Upper lobe of right lung (tissue), 1 donor: ENCODE measurements at regions not wholly inside any gene's neighbourhood (a gene's known extent, or its start where the extent isn't known, plus 50 kb on each side); places are given as distances from the start of the nearest gene placed in this dataset.

Source experiments
- ATAC-seq: fragments of 200-7000 bp; cut with Tn5 transposase; one replicate; pipeline ENCODE4 v1.9.1; 2020; ENCODE audit warnings: mild to moderate bottlenecking, moderate library complexity
- DNase-seq: peaks from one replicate; pipeline ENCODE4 v3.0.0-alpha.2; 2020
- H3K27ac ChIP-seq: fragments of 200-600 bp; one replicate; pipeline ENCODE4 v1.8.0; 2022
- H3K27me3 ChIP-seq: fragments of 200-600 bp; one replicate; pipeline ENCODE4 v1.8.0; 2022; ENCODE audit warnings: mild to moderate bottlenecking
- H3K36me3 ChIP-seq: fragments of 200-600 bp; one replicate; pipeline ENCODE4 v1.8.0; 2022
- H3K4me1 ChIP-seq: fragments of 200-600 bp; one replicate; pipeline ENCODE4 v1.8.0; 2022
- H3K4me3 ChIP-seq: fragments of 200-600 bp; one replicate; pipeline ENCODE4 v1.8.0; 2022; ENCODE audit warnings: mild to moderate bottlenecking
- H3K9me3 ChIP-seq: fragments of 200-600 bp; one replicate; pipeline ENCODE4 v1.8.0; 2022
- intact Hi-C: fragments of 100-400 bp; cut with DNase I; formaldehyde crosslinking; loops from one replicate; pipeline ENCODE4 v1.11.0; 2022
- TF ChIP-seq, protein P1 (sequence below): fragments of 200-600 bp; IDR thresholded peaks from one replicate; pipeline ENCODE4 v1.8.0; 2022; ENCODE audit warnings: antibody characterized with exemption
- donor health status: DM: no; HTN: yes; CAD: no; lungs with severe emphysema.

DNA sequence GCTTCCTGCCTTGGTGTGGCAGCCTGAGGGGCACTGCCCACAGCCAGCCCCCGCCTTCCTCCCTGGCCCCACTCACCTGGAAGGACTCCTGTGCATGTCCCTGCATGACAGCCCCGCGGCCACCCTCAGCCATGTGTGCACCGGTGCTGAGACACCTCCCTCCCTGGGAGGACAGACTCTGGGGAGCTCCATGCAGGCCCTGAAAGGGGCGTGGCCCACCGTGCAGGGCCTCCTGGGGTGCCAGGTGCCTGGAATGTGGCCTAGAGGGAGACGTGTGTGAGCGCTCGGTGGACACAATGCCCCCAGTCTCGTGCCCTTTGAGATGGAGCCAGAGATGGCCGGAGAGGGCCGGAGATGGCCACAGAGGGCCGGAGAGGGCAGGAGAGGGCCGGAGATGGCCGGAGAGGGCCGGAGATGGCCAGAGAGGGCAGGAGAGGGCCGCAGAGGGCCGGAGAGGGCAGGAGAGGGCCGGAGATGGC lies 59.1 kb upstream of the PPP2R2D start:
- no peaks in the 10 kb centered on the region for H3K9me3 ChIP-seq
- H3K27me3 ChIP-seq: no peaks in the 10 kb centered on the region
- intact Hi-C loops: no loop called here
- no peak overlapping the region for H3K4me3 ChIP-seq
- H3K4me1 ChIP-seq: no peaks in the 10 kb centered on the region
- H3K27ac ChIP-seq: no peak overlapping the region
- DNase-seq: no peak
- TF ChIP-seq, protein P1, sequence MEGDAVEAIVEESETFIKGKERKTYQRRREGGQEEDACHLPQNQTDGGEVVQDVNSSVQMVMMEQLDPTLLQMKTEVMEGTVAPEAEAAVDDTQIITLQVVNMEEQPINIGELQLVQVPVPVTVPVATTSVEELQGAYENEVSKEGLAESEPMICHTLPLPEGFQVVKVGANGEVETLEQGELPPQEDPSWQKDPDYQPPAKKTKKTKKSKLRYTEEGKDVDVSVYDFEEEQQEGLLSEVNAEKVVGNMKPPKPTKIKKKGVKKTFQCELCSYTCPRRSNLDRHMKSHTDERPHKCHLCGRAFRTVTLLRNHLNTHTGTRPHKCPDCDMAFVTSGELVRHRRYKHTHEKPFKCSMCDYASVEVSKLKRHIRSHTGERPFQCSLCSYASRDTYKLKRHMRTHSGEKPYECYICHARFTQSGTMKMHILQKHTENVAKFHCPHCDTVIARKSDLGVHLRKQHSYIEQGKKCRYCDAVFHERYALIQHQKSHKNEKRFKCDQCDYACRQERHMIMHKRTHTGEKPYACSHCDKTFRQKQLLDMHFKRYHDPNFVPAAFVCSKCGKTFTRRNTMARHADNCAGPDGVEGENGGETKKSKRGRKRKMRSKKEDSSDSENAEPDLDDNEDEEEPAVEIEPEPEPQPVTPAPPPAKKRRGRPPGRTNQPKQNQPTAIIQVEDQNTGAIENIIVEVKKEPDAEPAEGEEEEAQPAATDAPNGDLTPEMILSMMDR: no peak
- ATAC-seq: peak; percentile 18
- no peaks in the 10 kb centered on the region for H3K36me3 ChIP-seq

DNA sequence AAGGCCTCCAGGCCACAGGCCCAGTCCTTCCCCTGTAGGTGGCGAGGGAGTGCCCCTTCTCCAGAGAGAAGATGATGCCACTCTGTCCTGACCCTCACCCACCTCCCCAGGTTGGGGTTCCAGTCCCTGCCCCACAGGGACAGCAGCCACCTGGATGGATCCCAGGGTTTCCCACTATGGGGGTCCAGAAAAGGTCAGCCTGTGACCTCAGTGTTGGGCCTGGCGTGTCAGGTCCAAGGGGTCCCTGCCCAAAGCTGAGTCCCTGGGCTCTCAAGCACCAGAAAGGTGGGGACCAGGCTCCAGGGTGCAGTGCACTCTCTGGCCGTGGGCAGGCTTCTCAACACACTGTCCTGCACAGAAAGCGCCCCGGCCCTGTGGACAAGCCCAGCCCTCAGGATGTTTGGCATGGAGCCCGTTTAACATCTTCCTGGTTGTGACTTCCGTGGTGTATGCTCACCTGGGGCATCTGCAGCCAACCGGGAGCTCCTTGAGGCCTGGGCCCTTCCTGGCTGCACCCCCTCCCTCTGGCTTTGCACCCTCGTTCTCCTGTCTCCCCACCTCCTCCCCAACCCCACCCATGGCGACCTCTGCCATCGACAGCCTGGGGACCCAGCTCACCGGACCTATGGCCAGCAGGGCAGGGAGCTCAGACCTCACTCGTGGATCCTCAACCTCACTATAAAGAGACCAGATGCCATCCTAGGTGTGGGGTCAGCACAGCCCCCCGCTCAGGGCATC lies 58.3 kb upstream of the PPP2R2D start:
- TF ChIP-seq, protein P1: no peak
- ATAC-seq (peak; percentile 12), DNase-seq (peak; percentile 33)
- H3K4me1 ChIP-seq: no peaks in the 10 kb centered on the region
- intact Hi-C loops: no loop called here
- H3K9me3 ChIP-seq: no peaks in the 10 kb centered on the region
- H3K36me3 ChIP-seq: no peaks in the 10 kb centered on the region
- H3K4me3 ChIP-seq: no peak overlapping the region
- H3K27me3 ChIP-seq: no peaks in the 10 kb centered on the region
- H3K27ac ChIP-seq: no peak overlapping the region

DNA sequence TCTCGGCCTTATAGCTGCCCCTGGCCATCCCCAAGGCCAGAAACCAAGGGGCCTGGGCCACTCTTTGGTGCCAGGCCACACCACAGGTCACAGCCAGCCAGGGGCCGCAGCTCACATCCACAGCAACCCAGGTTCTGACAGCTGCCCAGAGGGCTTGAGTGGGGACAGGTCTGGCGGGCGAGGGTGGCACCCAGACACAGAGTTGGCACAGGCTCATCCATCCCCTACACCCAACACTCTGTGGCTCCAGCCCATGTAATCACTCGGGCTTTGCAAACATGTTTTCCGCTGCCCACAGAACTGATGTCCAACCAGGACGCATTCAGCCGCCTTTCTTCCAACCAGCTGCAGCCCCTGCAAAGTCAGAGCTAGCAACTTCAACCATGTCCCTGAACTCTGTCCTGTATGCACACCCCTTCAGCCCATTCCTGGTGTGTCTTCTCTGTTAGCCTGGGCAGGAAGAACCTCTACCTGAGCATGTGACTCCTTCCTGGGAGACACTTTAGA lies 57.7 kb upstream of the PPP2R2D start:
- peak; percentile 52 for DNase-seq
- intact Hi-C loops: no loop called here
- Histone ChIP-seq H3K36me3 (no peaks in the 10 kb centered on the region), H3K4me3 (no peak overlapping the region), H3K27ac (no peak overlapping the region), H3K9me3 (no peaks in the 10 kb centered on the region), H3K27me3 (no peaks in the 10 kb centered on the region), H3K4me1 (no peaks in the 10 kb centered on the region)
- no peak for ATAC-seq
- TF ChIP-seq, protein P1: no peak

DNA sequence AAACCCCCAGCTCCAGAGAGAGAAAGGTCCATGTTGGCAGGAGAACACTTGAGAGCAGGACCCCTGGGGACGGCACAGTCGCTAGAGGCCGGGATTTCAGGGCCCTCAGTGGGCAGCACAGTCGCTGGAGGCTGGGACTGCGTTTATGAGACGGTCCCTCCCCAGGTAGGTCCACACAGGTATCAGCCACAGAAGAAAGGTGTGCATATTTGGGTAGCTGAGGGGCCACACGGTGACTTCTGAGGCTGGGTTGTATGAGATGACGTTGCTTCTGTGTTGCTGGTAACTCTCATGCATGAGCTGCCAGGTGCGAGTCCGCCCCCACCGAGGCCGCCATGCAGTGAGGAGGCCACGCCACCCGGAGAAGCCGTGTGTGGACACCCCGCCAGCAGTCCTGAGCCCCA lies 56.9 kb upstream of the PPP2R2D start:
- Histone ChIP-seq H3K4me3 (no peak overlapping the region), H3K4me1 (no peaks in the 10 kb centered on the region), H3K27me3 (no peaks in the 10 kb centered on the region), H3K36me3 (no peaks in the 10 kb centered on the region), H3K27ac (no peak overlapping the region), H3K9me3 (no peaks in the 10 kb centered on the region)
- intact Hi-C loops: no loop called here
- peak; percentile 41 for DNase-seq
- TF ChIP-seq, protein P1: no peak
- ATAC-seq: no peak

DNA sequence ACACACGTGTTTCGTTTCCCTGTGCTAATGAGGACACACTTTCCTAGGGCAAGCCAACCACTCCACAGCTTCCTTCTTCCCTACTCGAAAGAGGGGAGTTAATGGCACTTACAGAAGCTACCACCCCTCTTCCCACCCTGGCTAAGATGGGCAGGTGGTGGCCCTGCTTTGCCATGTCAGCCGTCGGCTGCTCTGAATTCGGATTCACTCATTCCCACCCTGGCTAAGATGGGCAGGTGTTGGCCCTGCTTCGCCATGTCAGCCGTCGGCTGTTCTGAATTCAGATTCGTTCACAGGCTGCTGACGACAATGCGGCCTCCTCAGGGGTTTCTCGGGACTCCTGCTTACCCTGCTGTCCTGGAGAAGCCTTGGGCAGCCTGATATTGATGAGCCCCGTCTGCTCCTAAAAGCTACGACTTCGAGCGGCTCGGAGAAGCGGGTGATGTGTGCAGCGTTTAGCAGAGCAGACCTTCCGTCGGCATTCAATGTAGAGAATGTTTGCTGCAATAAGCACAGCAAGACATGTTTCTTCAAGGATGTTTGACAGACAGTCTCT lies 56.2 kb upstream of the PPP2R2D start:
- H3K36me3 ChIP-seq: no peaks in the 10 kb centered on the region
- ATAC-seq (no peak), DNase-seq (peak; percentile 25)
- H3K4me3 ChIP-seq: no peak overlapping the region
- no peaks in the 10 kb centered on the region for H3K9me3 ChIP-seq
- intact Hi-C loops: no loop called here
- TF ChIP-seq, protein P1: no peak
- no peak overlapping the region for H3K27ac ChIP-seq
- no peaks in the 10 kb centered on the region for H3K4me1 ChIP-seq
- no peaks in the 10 kb centered on the region for H3K27me3 ChIP-seq
